SK-N-SH treated with all-trans-retinoic acid at 6 μM for 48 hours (cell line): ENCODE measurements at regions not wholly inside any gene's neighbourhood (a gene's known extent, or its start where the extent isn't known, plus 50 kb on each side); places are given as distances from the start of the nearest gene placed in this dataset.

Source experiments
- ATAC-seq: fragments of 200-7000 bp; cut with Tn5 transposase; 3 replicates; pipeline ENCODE4 v1.9.1; 2020; ENCODE audit warnings: mild to moderate bottlenecking, moderate library complexity
- ARNTL ChIP-seq: fragments of 450-650 bp; formaldehyde crosslinking; IDR thresholded peaks from 2 replicates; pipeline ENCODE4 v1.5.0; 2020; ENCODE audit warnings: low read depth, mild to moderate bottlenecking, moderate library complexity, borderline replicate concordance
- BACH2 ChIP-seq: fragments of 250-450 bp; sonication (Bioruptor Pico); IDR thresholded peaks from 2 replicates; pipeline ENCODE4 v1.9.0; 2021; ENCODE audit warnings: mild to moderate bottlenecking, borderline replicate concordance
- CREB5 ChIP-seq: fragments of 250-450 bp; sonication (Bioruptor Pico); IDR thresholded peaks from 2 replicates; pipeline ENCODE4 v1.5.1; 2020; ENCODE audit warnings: low read depth, mild to moderate bottlenecking, moderate library complexity
- CSDC2 ChIP-seq: fragments of 250-450 bp; sonication (Bioruptor Pico); IDR thresholded peaks from 2 replicates; pipeline ENCODE4 v1.5.0; 2020; ENCODE audit warnings: mild to moderate bottlenecking, moderate library complexity
- CSRNP3 ChIP-seq: fragments of 250-450 bp; sonication (Bioruptor Pico); IDR thresholded peaks from 2 replicates; pipeline ENCODE4 v1.5.1; 2021; ENCODE audit warnings: mild to moderate bottlenecking, moderate library complexity
- ESRRG ChIP-seq: fragments of 250-450 bp; sonication (Bioruptor Pico); IDR thresholded peaks from 2 replicates; pipeline ENCODE4 v1.6.1; 2021; ENCODE audit warnings: mild to moderate bottlenecking
- ISL1 ChIP-seq: fragments of 250-450 bp; sonication (Bioruptor Pico); IDR thresholded peaks from 2 replicates; pipeline ENCODE4 v2.1.2; 2022; ENCODE audit warnings: mild to moderate bottlenecking, moderate library complexity
- OSR1 ChIP-seq: fragments of 250-450 bp; sonication (Bioruptor Pico); IDR thresholded peaks from 2 replicates; pipeline ENCODE4 v1.8.0; 2022; ENCODE audit warnings: moderate library complexity, mild to moderate bottlenecking, inconsistent platforms
- PATZ1 ChIP-seq: fragments of 250-450 bp; sonication (Bioruptor Pico); IDR thresholded peaks from 2 replicates; pipeline ENCODE4 v1.8.0; 2020; ENCODE audit warnings: mild to moderate bottlenecking, moderate library complexity, borderline replicate concordance
- PPARA ChIP-seq: fragments of 250-450 bp; sonication (Bioruptor Pico); IDR thresholded peaks from 2 replicates; pipeline ENCODE4 v1.5.0; 2020; ENCODE audit warnings: mild to moderate bottlenecking, borderline replicate concordance
- RARB ChIP-seq: fragments of 250-450 bp; sonication (Bioruptor Pico); IDR thresholded peaks from 2 replicates; pipeline ENCODE4 v1.8.0; 2021; ENCODE audit warnings: mild to moderate bottlenecking, moderate library complexity
- SNAI2 ChIP-seq: fragments of 250-450 bp; sonication (Bioruptor Pico); IDR thresholded peaks from 2 replicates; pipeline ENCODE4 v1.5.0; 2020; ENCODE audit warnings: mild to moderate bottlenecking, moderate library complexity
- TOX ChIP-seq: fragments of 250-450 bp; sonication (Bioruptor Pico); IDR thresholded peaks from 2 replicates; pipeline ENCODE4 v1.8.0; 2021; ENCODE audit warnings: mild to moderate bottlenecking, moderate library complexity, borderline replicate concordance
- ZC3H10 ChIP-seq: fragments of 250-450 bp; sonication (Bioruptor Pico); IDR thresholded peaks from 2 replicates; pipeline ENCODE4 v1.5.1; 2021; ENCODE audit warnings: mild to moderate bottlenecking, moderate library complexity
- ZFP3 ChIP-seq: fragments of 250-450 bp; sonication (Bioruptor Pico); IDR thresholded peaks from 2 replicates; pipeline ENCODE4 v1.5.0; 2020; ENCODE audit warnings: mild to moderate bottlenecking, moderate library complexity
- ZNF565 ChIP-seq: fragments of 450-650 bp; formaldehyde crosslinking; conservative IDR thresholded peaks from 2 replicates; pipeline ENCODE4 v1.5.0; 2020; ENCODE audit warnings: low read depth, mild to moderate bottlenecking, moderate library complexity
- ZNF70 ChIP-seq: fragments of 450-650 bp; formaldehyde crosslinking; IDR thresholded peaks from 2 replicates; pipeline ENCODE4 v1.5.0; 2020; ENCODE audit warnings: mild to moderate bottlenecking, moderate library complexity
- TF ChIP-seq, protein P1 (sequence below): fragments of 250-450 bp; sonication (Bioruptor Pico); IDR thresholded peaks from 2 replicates; pipeline ENCODE4 v1.8.0; 2021; ENCODE audit warnings: low read depth, mild to moderate bottlenecking, moderate library complexity, borderline replicate concordance
- TF ChIP-seq, protein P2 (sequence below): fragments of 250-450 bp; sonication (Bioruptor Pico); IDR thresholded peaks from 2 replicates; pipeline ENCODE4 v1.5.0; 2020; ENCODE audit warnings: mild to moderate bottlenecking, moderate library complexity

- no peak for ATAC-seq
- no peak for TF ChIP-seq BACH2 (CRISPR knock-in tag)
- TF ChIP-seq ISL1 = peak; percentile 63; the same call in 1 of the 2 replicates
- no peak for TF ChIP-seq CSRNP3 (CRISPR knock-in tag)
- TF ChIP-seq, all 23 proteins: peak for 1
Observed at GRCh38 chr12:30145684-30146032, 361.9 kb upstream of the TMTC1 start.

DNA sequence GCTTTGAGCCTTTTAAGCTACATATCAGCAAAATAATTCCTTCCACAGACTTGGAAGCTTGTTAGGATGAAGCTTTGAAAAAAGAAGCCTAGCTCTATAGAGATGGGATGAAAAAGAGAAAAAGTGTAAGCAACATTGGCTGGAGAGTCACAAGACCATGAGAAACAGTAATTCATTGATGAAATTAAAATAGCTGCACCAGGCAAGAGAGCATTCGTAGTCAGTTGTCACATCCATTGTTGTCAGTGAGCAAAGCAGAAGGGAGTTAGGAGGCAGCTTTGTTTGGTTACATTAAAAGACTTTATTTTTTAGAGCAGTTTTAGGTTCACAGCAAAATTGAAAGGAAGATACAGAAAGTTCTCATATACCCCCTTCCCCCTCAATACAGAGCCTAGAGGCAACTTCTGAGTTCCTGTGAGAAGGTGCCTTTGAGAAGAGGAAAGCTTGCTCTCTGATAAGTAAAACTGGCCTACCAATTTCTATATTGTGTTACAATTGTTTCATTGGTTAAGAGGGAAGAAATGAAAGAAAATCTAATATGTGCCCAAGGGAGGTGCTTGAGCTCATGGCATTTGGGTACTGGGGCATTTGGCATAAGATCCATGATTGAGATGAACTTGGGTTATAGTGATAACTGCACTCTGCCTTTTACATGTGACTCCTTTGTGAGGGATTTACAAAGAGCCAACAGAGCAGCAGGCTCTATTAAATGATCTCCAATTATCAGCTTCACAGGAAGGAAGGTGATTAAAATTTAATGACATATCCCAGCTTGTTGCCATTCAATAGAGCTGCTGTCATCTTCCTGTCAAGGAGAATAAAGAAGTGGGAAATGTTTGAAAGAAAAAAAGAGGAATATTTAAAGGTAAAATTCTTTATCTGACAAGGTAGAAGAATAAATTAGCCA, 361.3 kb upstream of the TMTC1 start:
- ATAC-seq = no peak
- TF ChIP-seq OSR1 (CRISPR knock-in tag) (no peak), ZC3H10 (no peak), PPARA (CRISPR knock-in tag) (no peak), PATZ1 (CRISPR knock-in tag) (no peak), TOX (CRISPR knock-in tag) (no peak), RARB (CRISPR knock-in tag) (no peak)
- TF ChIP-seq, protein P1, sequence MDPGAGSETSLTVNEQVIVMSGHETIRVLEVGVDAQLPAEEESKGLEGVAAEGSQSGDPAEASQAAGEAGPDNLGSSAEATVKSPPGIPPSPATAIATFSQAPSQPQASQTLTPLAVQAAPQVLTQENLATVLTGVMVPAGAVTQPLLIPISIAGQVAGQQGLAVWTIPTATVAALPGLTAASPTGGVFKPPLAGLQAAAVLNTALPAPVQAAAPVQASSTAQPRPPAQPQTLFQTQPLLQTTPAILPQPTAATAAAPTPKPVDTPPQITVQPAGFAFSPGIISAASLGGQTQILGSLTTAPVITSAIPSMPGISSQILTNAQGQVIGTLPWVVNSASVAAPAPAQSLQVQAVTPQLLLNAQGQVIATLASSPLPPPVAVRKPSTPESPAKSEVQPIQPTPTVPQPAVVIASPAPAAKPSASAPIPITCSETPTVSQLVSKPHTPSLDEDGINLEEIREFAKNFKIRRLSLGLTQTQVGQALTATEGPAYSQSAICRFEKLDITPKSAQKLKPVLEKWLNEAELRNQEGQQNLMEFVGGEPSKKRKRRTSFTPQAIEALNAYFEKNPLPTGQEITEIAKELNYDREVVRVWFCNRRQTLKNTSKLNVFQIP (CRISPR knock-in tag) = no peak
- TF ChIP-seq, all 23 proteins: peak for 0

GRCh38 chr12:30142301-30142700, 358.6 kb upstream of the TMTC1 start:
- no peak for TF ChIP-seq CREB5
- TF ChIP-seq ISL1 = peak; percentile 35; the same call in 1 of the 2 replicates
- no peak for ATAC-seq

DNA sequence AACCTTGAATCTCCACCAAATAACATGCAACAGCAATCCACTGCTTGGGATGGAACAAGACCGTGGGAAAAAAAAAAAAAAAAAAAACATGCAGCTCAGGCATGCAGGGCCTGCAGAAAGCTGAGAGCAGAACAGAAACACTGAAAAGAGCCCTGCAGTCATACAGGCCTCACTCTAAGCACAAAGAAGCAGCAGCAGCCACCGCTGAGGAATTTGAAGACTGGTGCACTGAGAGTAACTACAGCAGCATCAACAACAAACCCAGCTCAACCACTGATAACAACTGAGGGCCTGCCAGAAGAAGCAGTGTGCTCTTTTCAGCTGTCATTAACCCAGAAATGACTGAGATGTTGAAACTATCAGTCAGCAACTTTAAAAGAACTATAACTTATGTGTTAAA, 354.7 kb upstream of the TMTC1 start:
- TF ChIP-seq ZNF565 (CRISPR knock-in tag) (no peak), CSRNP3 (CRISPR knock-in tag) (no peak), CSDC2 (CRISPR knock-in tag) (no peak), BACH2 (CRISPR knock-in tag) (no peak), ESRRG (CRISPR knock-in tag) (no peak), SNAI2 (no peak), OSR1 (CRISPR knock-in tag) (no peak), ISL1 (no peak), ZFP3 (no peak), ARNTL (CRISPR knock-in tag) (no peak), CREB5 (no peak), ZNF70 (CRISPR knock-in tag) (no peak), RARB (CRISPR knock-in tag) (no peak)
- TF ChIP-seq, protein P2, sequence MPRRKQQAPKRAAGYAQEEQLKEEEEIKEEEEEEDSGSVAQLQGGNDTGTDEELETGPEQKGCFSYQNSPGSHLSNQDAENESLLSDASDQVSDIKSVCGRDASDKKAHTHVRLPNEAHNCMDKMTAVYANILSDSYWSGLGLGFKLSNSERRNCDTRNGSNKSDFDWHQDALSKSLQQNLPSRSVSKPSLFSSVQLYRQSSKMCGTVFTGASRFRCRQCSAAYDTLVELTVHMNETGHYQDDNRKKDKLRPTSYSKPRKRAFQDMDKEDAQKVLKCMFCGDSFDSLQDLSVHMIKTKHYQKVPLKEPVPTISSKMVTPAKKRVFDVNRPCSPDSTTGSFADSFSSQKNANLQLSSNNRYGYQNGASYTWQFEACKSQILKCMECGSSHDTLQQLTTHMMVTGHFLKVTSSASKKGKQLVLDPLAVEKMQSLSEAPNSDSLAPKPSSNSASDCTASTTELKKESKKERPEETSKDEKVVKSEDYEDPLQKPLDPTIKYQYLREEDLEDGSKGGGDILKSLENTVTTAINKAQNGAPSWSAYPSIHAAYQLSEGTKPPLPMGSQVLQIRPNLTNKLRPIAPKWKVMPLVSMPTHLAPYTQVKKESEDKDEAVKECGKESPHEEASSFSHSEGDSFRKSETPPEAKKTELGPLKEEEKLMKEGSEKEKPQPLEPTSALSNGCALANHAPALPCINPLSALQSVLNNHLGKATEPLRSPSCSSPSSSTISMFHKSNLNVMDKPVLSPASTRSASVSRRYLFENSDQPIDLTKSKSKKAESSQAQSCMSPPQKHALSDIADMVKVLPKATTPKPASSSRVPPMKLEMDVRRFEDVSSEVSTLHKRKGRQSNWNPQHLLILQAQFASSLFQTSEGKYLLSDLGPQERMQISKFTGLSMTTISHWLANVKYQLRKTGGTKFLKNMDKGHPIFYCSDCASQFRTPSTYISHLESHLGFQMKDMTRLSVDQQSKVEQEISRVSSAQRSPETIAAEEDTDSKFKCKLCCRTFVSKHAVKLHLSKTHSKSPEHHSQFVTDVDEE (CRISPR knock-in tag) = no peak
- ATAC-seq = no peak
